ACHN (cell line): ENCODE measurements at regions not wholly inside any gene's neighbourhood (a gene's known extent, or its start where the extent isn't known, plus 50 kb on each side); places are given as distances from the start of the nearest gene placed in this dataset.

Source experiments
- DNase-seq: peaks from one replicate; pipeline ENCODE4 v3.0.0-alpha.2; 2015
- in situ Hi-C: cut with HindIII; loops from 2 replicates; pipeline ENCODE4 v1.10.0; 2017; ENCODE audit warnings: low sequenced_read_pairs, low pct_ligation_motif_present, low pct_unique_long_range_greater_than_20kb

- DNase-seq = no peak
- in situ Hi-C loops = no loop called here
Measured at GRCh38 chr3:459311-459670, 262.7 kb downstream of the CHL1 start.

- in situ Hi-C loops = no loop called here
- no peak for DNase-seq
Measured at GRCh38 chr3:461006-461405, 264.4 kb downstream of the CHL1 start.

GRCh38 chr3:462851-463250 is 266.3 kb downstream of the CHL1 start:
- DNase-seq = no peak
- in situ Hi-C loops = no loop called here

GRCh38 chr3:463252-464192 is 267.0 kb downstream of the CHL1 start:
- in situ Hi-C loops = no loop called here
- DNase-seq = no peak

DNA sequence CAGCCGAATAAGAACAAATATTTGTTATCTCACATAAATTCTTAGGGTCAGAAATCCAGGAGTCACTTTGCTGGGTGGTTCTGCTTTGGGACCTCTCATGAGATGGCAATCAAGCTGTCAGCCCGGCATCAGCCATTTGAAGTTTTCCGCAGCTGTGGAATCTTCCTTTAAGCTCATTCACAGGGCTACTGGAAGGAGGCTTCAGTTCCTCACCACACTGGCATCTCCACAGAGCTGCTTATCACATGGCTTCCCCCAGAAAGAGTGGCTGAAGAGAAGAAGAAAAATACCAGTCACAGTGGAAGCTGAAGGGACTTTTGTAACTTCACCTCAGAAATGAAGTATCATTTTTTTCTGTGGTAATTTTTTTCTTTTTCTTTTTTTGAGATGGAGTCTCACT is 267.7 kb downstream of the CHL1 start:
- in situ Hi-C loops = no loop called here
- no peak for DNase-seq

DNA sequence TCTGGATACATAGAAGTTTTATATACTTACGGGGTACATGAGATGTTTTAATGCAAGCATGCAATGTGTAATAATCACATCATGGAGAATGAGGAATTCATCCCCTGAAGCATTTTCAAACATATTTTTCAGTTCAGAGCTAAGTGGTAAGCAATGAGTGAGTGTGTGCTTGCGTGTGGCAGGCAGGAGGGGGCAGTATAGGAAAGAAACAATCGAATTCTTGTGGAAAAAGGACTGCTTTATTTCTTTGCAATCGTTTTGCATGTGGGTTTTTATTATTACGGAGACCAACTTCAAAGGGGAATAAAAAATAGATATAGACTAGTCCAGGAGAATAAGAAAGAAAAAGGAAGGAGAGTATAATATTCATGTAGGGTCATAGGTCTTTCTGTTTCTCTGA is 271.6 kb downstream of the CHL1 start:
- in situ Hi-C loops = no loop called here
- peak; percentile 27 for DNase-seq

GRCh38 chr3:473033-473800 is 276.7 kb downstream of the CHL1 start:
- in situ Hi-C loops = no loop called here
- no peak for DNase-seq

DNA sequence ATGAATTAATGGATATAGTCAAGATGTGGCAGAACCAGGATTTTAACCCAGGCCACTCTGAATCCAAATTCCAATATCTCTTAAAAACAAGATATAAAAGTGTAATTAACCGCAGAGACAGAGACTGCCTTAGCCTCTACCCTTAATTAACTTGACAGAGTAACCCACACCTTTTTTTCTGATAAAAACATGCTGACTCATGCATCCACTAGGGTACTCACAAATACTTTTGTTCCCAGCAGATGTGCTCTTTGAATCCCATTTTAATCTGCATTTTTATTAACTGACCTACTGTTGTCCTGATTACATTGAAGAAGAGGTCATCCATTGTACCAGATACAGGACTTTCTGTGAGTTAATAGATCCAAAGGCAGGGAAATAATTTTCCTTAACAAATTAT is 278.3 kb downstream of the CHL1 start:
- no peak for DNase-seq
- in situ Hi-C loops = no loop called here

DNA sequence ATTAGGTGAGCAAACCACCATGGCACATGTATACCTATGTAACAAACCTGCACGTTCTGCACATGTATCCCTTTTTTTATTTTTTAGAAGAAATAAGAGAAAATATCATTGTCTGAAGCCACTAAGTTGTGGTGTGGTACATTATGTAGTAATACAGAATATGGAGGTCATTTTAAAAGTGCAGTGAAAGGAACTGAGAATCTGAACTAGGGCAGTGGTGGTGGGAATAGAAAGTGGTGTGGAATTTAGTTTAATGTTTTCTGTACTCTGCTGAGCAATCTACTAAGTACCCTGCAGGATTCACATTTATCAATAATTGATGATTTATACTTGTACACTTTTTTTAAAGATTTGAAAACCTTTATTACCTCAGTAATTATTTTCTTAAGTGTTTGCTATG is 283.5 kb downstream of the CHL1 start:
- in situ Hi-C loops = no loop called here

GRCh38 chr3:481111-481510 is 284.5 kb downstream of the CHL1 start:
- DNase-seq = no peak
- in situ Hi-C loops = no loop called here

More for the DNA sequence above, 283.5 kb downstream of the CHL1 start:
- no peak for DNase-seq

GRCh38 chr3:481680-482079 is 285.1 kb downstream of the CHL1 start:
- DNase-seq = peak; percentile 9
- in situ Hi-C loops = no loop called here

DNA sequence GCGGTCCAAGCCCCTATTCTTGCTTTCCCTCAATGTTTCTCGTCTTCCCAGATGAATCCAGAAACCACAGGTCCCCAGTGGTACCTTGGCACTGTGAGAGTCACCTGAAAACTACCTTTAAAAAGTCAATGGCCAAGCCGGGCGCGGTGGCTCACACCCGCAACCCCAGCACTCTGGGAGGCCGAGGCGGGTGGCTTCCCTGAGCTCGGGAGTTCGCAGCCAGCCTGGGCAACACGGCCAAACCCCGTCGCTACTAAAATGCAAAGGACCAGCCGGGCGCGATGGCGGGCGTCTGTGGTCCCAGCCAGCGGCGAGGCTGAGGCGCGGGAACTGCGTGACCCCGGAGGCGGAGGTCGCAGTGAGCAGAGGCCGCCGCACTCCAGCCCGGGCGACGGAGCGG is 285.9 kb downstream of the CHL1 start:
- no peak for DNase-seq
- in situ Hi-C loops = no loop called here

DNA sequence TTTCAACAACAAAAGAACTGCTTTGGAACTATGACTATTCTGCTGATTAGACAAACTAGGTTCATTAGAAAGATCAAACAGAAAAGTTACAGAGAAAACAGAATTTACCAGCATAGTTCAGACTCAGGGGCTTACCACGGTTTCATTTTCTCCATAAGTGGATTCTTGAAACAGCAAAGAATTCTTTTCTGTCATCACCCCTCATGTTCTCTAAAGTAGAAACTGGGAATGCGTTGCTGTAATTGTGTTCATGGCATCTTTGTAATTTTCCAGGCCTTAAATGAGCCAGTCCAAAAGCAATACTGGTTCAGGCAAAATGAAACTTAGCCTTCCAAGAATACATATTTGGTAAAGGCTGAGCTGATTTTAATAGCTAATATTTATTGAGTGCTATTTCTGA is 287.8 kb downstream of the CHL1 start:
- no peak for DNase-seq
- in situ Hi-C loops = no loop called here

- no peak for DNase-seq
- in situ Hi-C loops = no loop called here
Measured at GRCh38 chr3:487614-488013, 291.1 kb downstream of the CHL1 start.

- in situ Hi-C loops = no loop called here
- peak; percentile 4 for DNase-seq
Measured at GRCh38 chr3:492586-493316, 296.2 kb downstream of the CHL1 start.

GRCh38 chr3:494190-494589 is 297.6 kb downstream of the CHL1 start:
- DNase-seq = no peak
- in situ Hi-C loops = no loop called here

- no peak for DNase-seq
- in situ Hi-C loops = no loop called here
Measured at GRCh38 chr3:498487-498886, 301.9 kb downstream of the CHL1 start.

DNA sequence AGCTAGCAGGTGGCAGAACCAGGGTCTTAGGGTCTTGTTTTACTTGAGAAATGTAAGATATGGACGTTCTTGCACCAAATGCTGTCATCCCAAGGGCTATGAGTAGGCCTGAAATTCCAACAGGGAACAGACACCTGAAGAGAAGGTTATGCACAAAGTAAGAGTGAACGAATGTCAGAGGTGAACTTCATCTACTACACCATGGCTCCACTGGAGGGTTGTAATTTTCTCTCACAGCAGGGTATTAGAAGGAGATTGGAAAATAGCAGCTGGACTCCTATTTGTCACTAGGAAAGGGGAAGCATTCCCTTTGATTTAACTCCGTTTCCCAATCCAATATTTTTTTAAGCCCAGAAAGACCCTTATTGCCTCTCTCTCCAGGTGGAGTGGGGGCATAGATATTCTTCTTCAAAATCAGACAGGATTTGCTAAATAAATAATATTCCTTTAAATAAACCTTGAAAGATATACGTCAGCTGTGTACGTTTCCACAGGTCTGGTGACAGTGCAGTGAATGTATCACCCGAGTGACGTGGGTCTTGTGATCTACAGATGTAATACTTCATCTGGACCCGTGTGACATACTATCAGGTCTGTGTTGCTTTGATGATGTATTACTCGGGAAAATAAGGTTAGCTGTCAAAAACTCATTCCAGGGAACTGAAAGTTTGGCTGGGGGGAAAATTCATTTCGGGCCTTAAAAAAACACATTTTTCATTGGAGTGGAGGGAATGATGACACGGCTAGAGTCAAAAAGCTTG is 302.6 kb downstream of the CHL1 start:
- in situ Hi-C loops = no loop called here

GRCh38 chr3:502486-502885 is 305.9 kb downstream of the CHL1 start:
- no peak for DNase-seq
- in situ Hi-C loops = no loop called here

More for the DNA sequence above, 302.6 kb downstream of the CHL1 start:
- DNase-seq = no peak
